ENCODE measurements at regions not wholly inside any gene's neighbourhood (a gene's known extent, or its start where the extent isn't known, plus 50 kb on each side); places are given as distances from the start of the nearest gene placed in this dataset.

GRCh38 chr3:23094412-23094811 lies 108.7 kb upstream of the UBE2E2 start:
- Mint-ChIP-seq H3K9me3 (no peaks in the 10 kb centered on the region), H3K36me3 (ENCODE audit: low read depth) (no peaks in the 10 kb centered on the region), H3K4me1 (ENCODE audit: low read depth) (no peaks in the 10 kb centered on the region), H3K27me3 (ENCODE audit: low read depth) (peaks cover 9% of the 10 kb centered on the region), H3K4me3 (no peak overlapping the region), H3K27ac (no peak overlapping the region)
- CTCF ChIA-PET, result no interaction called here
- DNase-seq, result no peak
- intact Hi-C loops (cut with micrococcal nuclease), result no loop called here

- Mint-ChIP-seq H3K4me3 (no peak overlapping the region), H3K27ac (no peak overlapping the region), H3K36me3 (ENCODE audit: low read depth) (no peaks in the 10 kb centered on the region), H3K4me1 (ENCODE audit: low read depth) (no peaks in the 10 kb centered on the region), H3K9me3 (no peaks in the 10 kb centered on the region), H3K27me3 (ENCODE audit: low read depth) (peaks cover 9% of the 10 kb centered on the region)
- DNase-seq, result no peak
- intact Hi-C loops (cut with micrococcal nuclease), result no loop called here
- CTCF ChIA-PET, result no interaction called here
Observed at GRCh38 chr3:23094890-23095462, 108.2 kb upstream of the UBE2E2 start.

GRCh38 chr3:23096041-23096440 lies 107.1 kb upstream of the UBE2E2 start:
- H3K9me3 Mint-ChIP-seq, result no peaks in the 10 kb centered on the region
- CTCF ChIA-PET, result no interaction called here
- DNase-seq, result no peak
- H3K4me3 Mint-ChIP-seq, result no peak overlapping the region
- intact Hi-C loops (cut with micrococcal nuclease), result no loop called here
- H3K27ac Mint-ChIP-seq, result no peak overlapping the region
- no peaks in the 10 kb centered on the region for H3K4me1 Mint-ChIP-seq (ENCODE audit: low read depth)
- peaks cover 13% of the 10 kb centered on the region for H3K27me3 Mint-ChIP-seq (ENCODE audit: low read depth)
- no peaks in the 10 kb centered on the region for H3K36me3 Mint-ChIP-seq (ENCODE audit: low read depth)

- Mint-ChIP-seq H3K9me3 (no peaks in the 10 kb centered on the region), H3K27me3 (ENCODE audit: low read depth) (peaks cover 9% of the 10 kb centered on the region), H3K27ac (no peak overlapping the region), H3K4me3 (no peak overlapping the region), H3K36me3 (ENCODE audit: low read depth) (no peaks in the 10 kb centered on the region), H3K4me1 (ENCODE audit: low read depth) (no peaks in the 10 kb centered on the region)
- CTCF ChIA-PET, result no interaction called here
- DNase-seq, result no peak
- intact Hi-C loops (cut with micrococcal nuclease), result no loop called here
Observed at GRCh38 chr3:23099021-23099420, 104.1 kb upstream of the UBE2E2 start.

- DNase-seq, result no peak
- Mint-ChIP-seq H3K27me3 (ENCODE audit: low read depth) (peaks cover 9% of the 10 kb centered on the region), H3K27ac (no peak overlapping the region), H3K9me3 (no peaks in the 10 kb centered on the region), H3K4me1 (ENCODE audit: low read depth) (no peaks in the 10 kb centered on the region), H3K36me3 (ENCODE audit: low read depth) (no peaks in the 10 kb centered on the region), H3K4me3 (no peak overlapping the region)
- intact Hi-C loops (cut with micrococcal nuclease), result no loop called here
- CTCF ChIA-PET, result no interaction called here
Observed at GRCh38 chr3:23099677-23100076, 103.5 kb upstream of the UBE2E2 start.

GRCh38 chr3:23100106-23100505 lies 103.0 kb upstream of the UBE2E2 start:
- H3K4me1 Mint-ChIP-seq (ENCODE audit: low read depth), result no peaks in the 10 kb centered on the region
- H3K9me3 Mint-ChIP-seq, result no peaks in the 10 kb centered on the region
- H3K27me3 Mint-ChIP-seq (ENCODE audit: low read depth), result peaks cover 6% of the 10 kb centered on the region
- H3K27ac Mint-ChIP-seq, result no peak overlapping the region
- no peak overlapping the region for H3K4me3 Mint-ChIP-seq
- intact Hi-C loops (cut with micrococcal nuclease), result no loop called here
- no peak for DNase-seq
- H3K36me3 Mint-ChIP-seq (ENCODE audit: low read depth), result no peaks in the 10 kb centered on the region
- CTCF ChIA-PET, result no interaction called here

- CTCF ChIA-PET, result interaction anchor here (0.7 kb wide), 1 partner anchor 195 kb away, joined by 3 read pairs; no protein-coding TSS in a partner anchor
Observed at GRCh38 chr3:23103764-23104163, 99.4 kb upstream of the UBE2E2 start.

GRCh38 chr3:23105048-23105447 lies 98.1 kb upstream of the UBE2E2 start:
- no peaks in the 10 kb centered on the region for H3K4me1 Mint-ChIP-seq (ENCODE audit: low read depth)

More at GRCh38 chr3:23103764-23104163, 99.4 kb upstream of the UBE2E2 start:
- intact Hi-C loops (cut with micrococcal nuclease), result no loop called here
- Mint-ChIP-seq H3K9me3 (peaks cover 2% of the 10 kb centered on the region), H3K27me3 (ENCODE audit: low read depth) (peaks cover 6% of the 10 kb centered on the region), H3K36me3 (ENCODE audit: low read depth) (no peaks in the 10 kb centered on the region), H3K4me3 (no peak overlapping the region), H3K27ac (no peak overlapping the region), H3K4me1 (ENCODE audit: low read depth) (no peaks in the 10 kb centered on the region)
- DNase-seq, result no peak

GRCh38 chr3:23106666-23107065 lies 96.5 kb upstream of the UBE2E2 start:
- CTCF ChIA-PET, result interaction anchor here (0.7 kb wide), 1 partner anchor 21 kb away, joined by 3 read pairs; no protein-coding TSS in a partner anchor

More at GRCh38 chr3:23105048-23105447, 98.1 kb upstream of the UBE2E2 start:
- CTCF ChIA-PET, result interaction anchor here (0.6 kb wide), 1 partner anchor 558 kb away, joined by 3 read pairs; no protein-coding TSS in a partner anchor
- H3K27ac Mint-ChIP-seq, result no peak overlapping the region
- intact Hi-C loops (cut with micrococcal nuclease), result no loop called here
- no peaks in the 10 kb centered on the region for H3K36me3 Mint-ChIP-seq (ENCODE audit: low read depth)
- H3K9me3 Mint-ChIP-seq, result peaks cover 2% of the 10 kb centered on the region
- H3K27me3 Mint-ChIP-seq (ENCODE audit: low read depth), result peaks cover 3% of the 10 kb centered on the region
- H3K4me3 Mint-ChIP-seq, result no peak overlapping the region
- no peak for DNase-seq

GRCh38 chr3:23107221-23107620 lies 95.9 kb upstream of the UBE2E2 start:
- no peaks in the 10 kb centered on the region for H3K27me3 Mint-ChIP-seq (ENCODE audit: low read depth)
- no peak for DNase-seq
- peaks cover 2% of the 10 kb centered on the region for H3K9me3 Mint-ChIP-seq
- no peaks in the 10 kb centered on the region for H3K4me1 Mint-ChIP-seq (ENCODE audit: low read depth)
- intact Hi-C loops (cut with micrococcal nuclease), result no loop called here
- no peak overlapping the region for H3K4me3 Mint-ChIP-seq
- CTCF ChIA-PET, result no interaction called here
- H3K27ac Mint-ChIP-seq, result no peak overlapping the region
- no peaks in the 10 kb centered on the region for H3K36me3 Mint-ChIP-seq (ENCODE audit: low read depth)

More at GRCh38 chr3:23106666-23107065, 96.5 kb upstream of the UBE2E2 start:
- H3K27me3 Mint-ChIP-seq (ENCODE audit: low read depth), result no peaks in the 10 kb centered on the region
- H3K36me3 Mint-ChIP-seq (ENCODE audit: low read depth), result no peaks in the 10 kb centered on the region
- no peak overlapping the region for H3K4me3 Mint-ChIP-seq
- no peak for DNase-seq
- H3K9me3 Mint-ChIP-seq, result peaks cover 2% of the 10 kb centered on the region
- no peak overlapping the region for H3K27ac Mint-ChIP-seq
- no peaks in the 10 kb centered on the region for H3K4me1 Mint-ChIP-seq (ENCODE audit: low read depth)
- intact Hi-C loops (cut with micrococcal nuclease), result no loop called here

- intact Hi-C loops (cut with micrococcal nuclease), result no loop called here
- Mint-ChIP-seq H3K36me3 (ENCODE audit: low read depth) (no peaks in the 10 kb centered on the region), H3K27me3 (ENCODE audit: low read depth) (no peaks in the 10 kb centered on the region), H3K4me3 (no peak overlapping the region), H3K4me1 (ENCODE audit: low read depth) (no peaks in the 10 kb centered on the region), H3K27ac (no peak overlapping the region), H3K9me3 (peaks cover 2% of the 10 kb centered on the region)
- CTCF ChIA-PET, result no interaction called here
- no peak for DNase-seq
Observed at GRCh38 chr3:23108451-23109057, 94.6 kb upstream of the UBE2E2 start.

GRCh38 chr3:23111286-23111685 lies 91.8 kb upstream of the UBE2E2 start:
- Mint-ChIP-seq H3K36me3 (ENCODE audit: low read depth) (no peaks in the 10 kb centered on the region), H3K27me3 (ENCODE audit: low read depth) (no peaks in the 10 kb centered on the region), H3K9me3 (peaks cover 2% of the 10 kb centered on the region), H3K4me3 (no peak overlapping the region), H3K4me1 (ENCODE audit: low read depth) (peaks cover 10% of the 10 kb centered on the region), H3K27ac (no peak overlapping the region)
- DNase-seq, result no peak
- intact Hi-C loops (cut with micrococcal nuclease), result no loop called here
- CTCF ChIA-PET, result no interaction called here

GRCh38 chr3:23111797-23112196 lies 91.3 kb upstream of the UBE2E2 start:
- Mint-ChIP-seq H3K27me3 (ENCODE audit: low read depth) (no peaks in the 10 kb centered on the region), H3K9me3 (peaks cover 2% of the 10 kb centered on the region), H3K36me3 (ENCODE audit: low read depth) (no peaks in the 10 kb centered on the region), H3K4me3 (no peak overlapping the region), H3K27ac (no peak overlapping the region), H3K4me1 (ENCODE audit: low read depth) (peaks cover 10% of the 10 kb centered on the region)
- CTCF ChIA-PET, result no interaction called here
- DNase-seq, result no peak
- intact Hi-C loops (cut with micrococcal nuclease), result no loop called here
